Right lobe of liver (tissue), 6 donors: ENCODE measurements at regions not wholly inside any gene's neighbourhood (a gene's known extent, or its start where the extent isn't known, plus 50 kb on each side); places are given as distances from the start of the nearest gene placed in this dataset.

Experiments
- ATAC-seq, 4 donors: fragments of 200-7000 bp; cut with Tn5 transposase; one replicate each; pipeline ENCODE4 v1.9.1; 2020; ENCODE audit warnings: mild to moderate bottlenecking in 4 of 4, moderate library complexity in 4 of 4
- DNase-seq, 3 donors: peaks; one replicate each; pipeline ENCODE4 v3.0.0-alpha.2; 2020
- H3K27ac ChIP-seq, 3 donors: fragments of 200-600 bp; one replicate each; pipeline ENCODE4 v1.8.0; 2022
- H3K27me3 ChIP-seq, 2 donors: fragments of 200-600 bp; one replicate each; pipeline ENCODE4 v1.8.0; 2022
- H3K36me3 ChIP-seq, 4 donors: fragments of 200-600 bp; sonication (generic) in 1 of 4; one replicate each; pipeline versions ENCODE4 v1.5.1 to v1.8.0; 2017 to 2022; ENCODE audit warnings: control low read depth in 1 of 4
- H3K4me1 ChIP-seq, 4 donors: fragments of 200-600 bp; sonication (generic) in 1 of 4; one replicate each; pipeline versions ENCODE4 v1.5.1 to v1.8.0; 2017 to 2022; ENCODE audit warnings: control low read depth in 1 of 4
- H3K4me3 ChIP-seq, 3 donors: fragments of 200-600 bp; one replicate each; pipeline ENCODE4 v1.8.0; 2022
- H3K9me3 ChIP-seq, 4 donors: fragments of 200-600 bp; sonication (generic) in 1 of 4; one replicate each; pipeline versions ENCODE4 v1.5.1 to v1.8.0; 2017 to 2022; ENCODE audit warnings: control low read depth in 1 of 4
- CTCF ChIP-seq, 4 donors: fragments of 200-600 bp in 3 of 4; fragments of 450-650 bp in 1 of 4; IDR thresholded peaks; one replicate each; pipeline versions ENCODE4 v1.5.1 to v1.8.0; 2016 to 2022; ENCODE audit warnings: antibody characterized with exemption in 4 of 4, mild to moderate bottlenecking in 2 of 4
- POLR2A ChIP-seq: fragments of 450-650 bp; IDR thresholded peaks from one replicate; pipeline ENCODE4 v1.6.1; 2017; ENCODE audit warnings: antibody characterized with exemption, mild to moderate bottlenecking
- WGBS: methylation state at CpG from one replicate; pipeline ENCODE4 v1.1.6; 2018; ENCODE audit warnings: low coverage, low lambda C conversion rate; ENCODE audit not compliant: insufficient coverage; ENCODE audit errors: missing lambda C conversion rate; 5-methylcytosine and 5-hydroxymethylcytosine counted together
- intact Hi-C, 2 donors: fragments of 100-400 bp; cut with DNase I; formaldehyde crosslinking; loops; one replicate each; pipeline versions ENCODE4 v1.11.2 to v1.14.1; 2022
- donor health status: DM: no; HTN: yes; CAD: no.
- donor health status: DM: no; HTN: no; CAD: no.
- donor health status: DM: no; HTN: no; CAD: no.
- donor health status: DM: no; HTN: yes; CAD: no.
- donor health status: DM: no; HTN: yes; CAD: no.

DNA sequence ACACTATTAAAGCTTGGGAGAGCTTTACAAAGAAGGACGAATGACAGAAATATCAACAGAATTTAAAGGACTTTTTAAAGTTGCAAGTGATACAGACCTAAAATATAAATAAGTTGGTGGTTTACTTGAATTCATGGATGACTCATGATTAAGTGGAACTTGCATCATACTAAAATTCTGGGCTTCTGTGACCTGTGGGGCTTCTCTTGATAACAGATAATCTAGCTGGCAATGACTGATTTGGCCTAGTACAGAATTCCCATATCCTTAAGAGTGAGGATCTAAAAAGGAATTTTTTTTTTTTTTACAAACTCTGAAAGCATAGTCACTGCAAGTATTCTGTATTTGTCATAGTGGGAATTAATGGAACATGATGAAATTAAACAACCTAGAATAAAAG, 543.7 kb upstream of the SGCD start:
- no peaks in the 10 kb centered on the region for H3K36me3 ChIP-seq
- H3K4me1 ChIP-seq, result no peaks in the 10 kb centered on the region
- H3K27ac ChIP-seq, result no peak overlapping the region
- peaks cover 0 to 3% (median 0%) of the 10 kb centered on the region in 4 donors for H3K9me3 ChIP-seq
- TF ChIP-seq CTCF (IDR thresholded peaks at IDR 0.05), result no peak
- TF ChIP-seq POLR2A, result no peak
- 47% methylated on average over 1 of the region's 1 CpG for WGBS
- DNase-seq (no peak), ATAC-seq (no peak)
- intact Hi-C loops, result no loop called here
- no peaks in the 10 kb centered on the region for H3K27me3 ChIP-seq
- no peak overlapping the region for H3K4me3 ChIP-seq

- Histone ChIP-seq H3K9me3 (peaks cover 0 to 3% (median 0%) of the 10 kb centered on the region in 4 donors), H3K36me3 (no peaks in the 10 kb centered on the region), H3K4me1 (no peaks in the 10 kb centered on the region), H3K27ac (no peak overlapping the region), H3K27me3 (no peaks in the 10 kb centered on the region), H3K4me3 (no peak overlapping the region)
- no peak for TF ChIP-seq POLR2A
- TF ChIP-seq CTCF (IDR thresholded peaks at IDR 0.05), result no peak
- no peak for ATAC-seq
- DNase-seq, result no peak
- intact Hi-C loops, result no loop called here
- WGBS, result 34% methylated on average over 3 of the region's 3 CpGs
These were observed 543.2 kb upstream of the SGCD start for GRCh38 chr5:155783791-155784190.

GRCh38 chr5:155786108-155786507, 540.9 kb upstream of the SGCD start:
- no peak for ATAC-seq
- no peak overlapping the region for H3K27ac ChIP-seq
- H3K27me3 ChIP-seq, result no peaks in the 10 kb centered on the region
- no peaks in the 10 kb centered on the region for H3K9me3 ChIP-seq
- intact Hi-C loops, result no loop called here
- H3K36me3 ChIP-seq, result no peaks in the 10 kb centered on the region
- no peak for DNase-seq
- H3K4me1 ChIP-seq, result no peaks in the 10 kb centered on the region
- no peak overlapping the region for H3K4me3 ChIP-seq
- TF ChIP-seq POLR2A (no peak), CTCF (IDR thresholded peaks at IDR 0.05) (no peak)
- WGBS, result 43% methylated on average over 1 of the region's 1 CpG

DNA sequence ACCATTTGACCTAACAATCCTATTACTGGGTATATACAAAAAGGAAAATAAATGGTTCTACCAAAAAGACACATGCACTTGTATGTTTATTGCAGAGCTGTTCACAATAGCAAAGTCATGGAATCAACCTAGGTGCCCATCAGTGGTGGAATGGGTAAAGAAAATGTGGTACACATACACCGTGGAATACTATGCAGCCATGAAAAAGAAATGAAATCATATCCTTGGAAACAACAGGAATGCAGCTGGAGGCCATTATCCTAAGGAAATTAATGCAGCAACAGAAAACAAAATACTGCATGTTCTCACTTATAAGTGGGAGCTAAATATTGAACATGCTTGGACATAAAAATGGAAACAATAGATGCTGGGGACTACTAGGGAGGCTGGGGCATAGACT, 534.1 kb upstream of the SGCD start:
- Histone ChIP-seq H3K9me3 (no peaks in the 10 kb centered on the region), H3K27ac (no peak overlapping the region), H3K27me3 (no peaks in the 10 kb centered on the region), H3K36me3 (no peaks in the 10 kb centered on the region), H3K4me3 (no peak overlapping the region), H3K4me1 (no peaks in the 10 kb centered on the region)
- intact Hi-C loops, result no loop called here
- ATAC-seq (no peak), DNase-seq (no peak)
- 21% methylated on average over 1 of the region's 1 CpG for WGBS
- TF ChIP-seq CTCF (IDR thresholded peaks at IDR 0.05), result no peak
- no peak for TF ChIP-seq POLR2A

DNA sequence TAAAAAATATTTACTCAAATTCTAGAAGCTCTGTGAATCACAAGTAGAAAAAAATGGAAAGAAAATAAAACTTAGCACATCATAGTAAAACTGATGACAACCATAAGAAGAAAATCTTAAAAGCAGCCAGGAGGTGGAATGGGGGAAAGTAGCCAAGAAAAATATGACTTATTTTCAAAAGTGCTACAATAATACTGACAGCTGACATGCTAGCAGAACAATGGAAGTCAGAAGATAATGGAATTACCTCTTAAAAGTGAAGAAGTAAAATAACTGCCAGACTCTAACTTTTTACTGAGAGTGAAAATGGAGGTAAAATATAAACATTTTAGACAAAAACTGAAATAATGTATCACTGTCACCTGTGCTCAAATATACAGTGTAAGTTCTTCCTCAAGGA, 532.2 kb upstream of the SGCD start:
- H3K36me3 ChIP-seq, result no peaks in the 10 kb centered on the region
- no peak for DNase-seq
- H3K27me3 ChIP-seq, result no peaks in the 10 kb centered on the region
- no peak overlapping the region for H3K27ac ChIP-seq
- TF ChIP-seq CTCF (IDR thresholded peaks at IDR 0.05), result no peak
- TF ChIP-seq POLR2A, result no peak
- H3K9me3 ChIP-seq, result no peaks in the 10 kb centered on the region
- H3K4me1 ChIP-seq, result no peaks in the 10 kb centered on the region
- no peak overlapping the region for H3K4me3 ChIP-seq
- ATAC-seq, result no peak
- intact Hi-C loops, result no loop called here
